ENCODE measurements at regions not wholly inside any gene's neighbourhood (a gene's known extent, or its start where the extent isn't known, plus 50 kb on each side); places are given as distances from the start of the nearest gene placed in this dataset.

- Mint-ChIP-seq H3K36me3 (ENCODE audit: low read depth) (no peaks in the 10 kb centered on the region), H3K4me3 (no peak overlapping the region), H3K27ac (no peak overlapping the region), H3K4me1 (peaks cover 4% of the 10 kb centered on the region), H3K9me3 (no peaks in the 10 kb centered on the region), H3K27me3 (ENCODE audit: insufficient read depth) (no peaks in the 10 kb centered on the region)
- 94 to 95% methylated on average over 2 of the region's 2 CpGs for WGBS, 2 experiments (ENCODE audit: insufficient coverage in 1 of 2, insufficient read length in 1 of 2)
- H3K9ac ChIP-seq (ENCODE audit: extremely low read depth, low read length, poor library complexity, severe bottlenecking) = no peak overlapping the region
- H3K4me3 ChIP-seq (ENCODE audit: low read length) = no peak overlapping the region
- no peaks in the 10 kb centered on the region for H3K9me3 ChIP-seq (ENCODE audit: control insufficient read depth, low read length)
- H3K27ac ChIP-seq (ENCODE audit: low read depth, low read length) = no peak overlapping the region
- H3K27me3 ChIP-seq (ENCODE audit: control insufficient read depth, insufficient read depth, low read length, poor library complexity, severe bottlenecking) = no peaks in the 10 kb centered on the region
- DNase-seq = no peak
- no peak for TF ChIP-seq CTCF (conservative IDR thresholded peaks at IDR 0.05)
- H3K36me3 ChIP-seq (ENCODE audit: control insufficient read depth, insufficient read depth, low read length) = no peaks in the 10 kb centered on the region
- no peaks in the 10 kb centered on the region for H3K4me1 ChIP-seq (ENCODE audit: control insufficient read depth, insufficient read depth, low read length)
Measured at GRCh38 chr20:60525397-60525796, 567.2 kb downstream of the CDH26 start.

- no peak overlapping the region for H3K27ac Mint-ChIP-seq
- Histone ChIP-seq H3K36me3 (ENCODE audit: control insufficient read depth, insufficient read depth, low read length) (no peaks in the 10 kb centered on the region), H3K4me3 (ENCODE audit: low read length) (no peak overlapping the region), H3K9me3 (ENCODE audit: control insufficient read depth, low read length) (no peaks in the 10 kb centered on the region), H3K9ac (ENCODE audit: extremely low read depth, low read length, poor library complexity, severe bottlenecking) (no peak overlapping the region), H3K27me3 (ENCODE audit: control insufficient read depth, insufficient read depth, low read length, poor library complexity, severe bottlenecking) (no peaks in the 10 kb centered on the region), H3K27ac (ENCODE audit: low read depth, low read length) (no peak overlapping the region), H3K4me1 (ENCODE audit: control insufficient read depth, insufficient read depth, low read length) (no peaks in the 10 kb centered on the region)
- no peaks in the 10 kb centered on the region for H3K9me3 Mint-ChIP-seq
- no peaks in the 10 kb centered on the region for H3K27me3 Mint-ChIP-seq (ENCODE audit: insufficient read depth)
- H3K4me1 Mint-ChIP-seq = peaks cover 4% of the 10 kb centered on the region
- no peaks in the 10 kb centered on the region for H3K36me3 Mint-ChIP-seq (ENCODE audit: low read depth)
- no peak for DNase-seq
- TF ChIP-seq CTCF (conservative IDR thresholded peaks at IDR 0.05) = no peak
- H3K4me3 Mint-ChIP-seq = no peak overlapping the region
- 63 to 81% methylated on average over 3 to 7 of the region's 7 CpGs for WGBS, 2 experiments (ENCODE audit: insufficient coverage in 1 of 2, insufficient read length in 1 of 2)
Measured at GRCh38 chr20:60527656-60528055, 569.4 kb downstream of the CDH26 start.

GRCh38 chr20:60528141-60528540 lies 569.9 kb downstream of the CDH26 start:
- no peak overlapping the region for H3K27ac ChIP-seq (ENCODE audit: low read depth, low read length)
- H3K4me1 ChIP-seq (ENCODE audit: control insufficient read depth, insufficient read depth, low read length) = no peaks in the 10 kb centered on the region
- no peak overlapping the region for H3K4me3 ChIP-seq (ENCODE audit: low read length)
- no peak for TF ChIP-seq CTCF (conservative IDR thresholded peaks at IDR 0.05)
- DNase-seq = no peak
- H3K27me3 ChIP-seq (ENCODE audit: control insufficient read depth, insufficient read depth, low read length, poor library complexity, severe bottlenecking) = no peaks in the 10 kb centered on the region
- no peaks in the 10 kb centered on the region for H3K36me3 Mint-ChIP-seq (ENCODE audit: low read depth)
- 93 to 95% methylated on average over 5 of the region's 5 CpGs for WGBS, 2 experiments (ENCODE audit: insufficient coverage in 1 of 2, insufficient read length in 1 of 2)
- H3K9me3 ChIP-seq (ENCODE audit: control insufficient read depth, low read length) = no peaks in the 10 kb centered on the region
- H3K4me3 Mint-ChIP-seq = no peak overlapping the region
- no peaks in the 10 kb centered on the region for H3K27me3 Mint-ChIP-seq (ENCODE audit: insufficient read depth)
- H3K27ac Mint-ChIP-seq = no peak overlapping the region
- H3K4me1 Mint-ChIP-seq = peaks cover 4% of the 10 kb centered on the region
- H3K36me3 ChIP-seq (ENCODE audit: control insufficient read depth, insufficient read depth, low read length) = no peaks in the 10 kb centered on the region
- H3K9me3 Mint-ChIP-seq = no peaks in the 10 kb centered on the region
- no peak overlapping the region for H3K9ac ChIP-seq (ENCODE audit: extremely low read depth, low read length, poor library complexity, severe bottlenecking)

All from endodermal cell (in vitro differentiated cells).